Frontal cortex (tissue), 4 donors: ENCODE measurements at regions not wholly inside any gene's neighbourhood (a gene's known extent, or its start where the extent isn't known, plus 50 kb on each side); places are given as distances from the start of the nearest gene placed in this dataset. TPM values are rescaled to one million over a fixed set of nuclear protein-coding genes. Genes with fewer than 3 reads are reported as not detected.
"Not testable (repeated sequence)": the region's sequence is repeated elsewhere in the genome, so short reads cannot be mapped to it uniquely, and the experiment has no call there.

Experiments
- DNase-seq, 2 donors: peaks; one replicate each; pipeline ENCODE4 v3.0.0; 2012; ENCODE audit warnings: low spot score in 2 of 2
- FAIRE-seq: peaks from 2 replicates; lab custom pipeline; 2012; peaks lifted over from hg19 to GRCh38; lab: Jason Lieb, UNC
- small RNA-seq: library from RNA; depleted of rRNA; stranded (forward); fragments of <200 nt; gene quantifications from one replicate; pipeline ENCODE3, GENCODE V24; 2014
- donor health status: control.
- donor health status: control.
- donor health status: control.

DNA sequence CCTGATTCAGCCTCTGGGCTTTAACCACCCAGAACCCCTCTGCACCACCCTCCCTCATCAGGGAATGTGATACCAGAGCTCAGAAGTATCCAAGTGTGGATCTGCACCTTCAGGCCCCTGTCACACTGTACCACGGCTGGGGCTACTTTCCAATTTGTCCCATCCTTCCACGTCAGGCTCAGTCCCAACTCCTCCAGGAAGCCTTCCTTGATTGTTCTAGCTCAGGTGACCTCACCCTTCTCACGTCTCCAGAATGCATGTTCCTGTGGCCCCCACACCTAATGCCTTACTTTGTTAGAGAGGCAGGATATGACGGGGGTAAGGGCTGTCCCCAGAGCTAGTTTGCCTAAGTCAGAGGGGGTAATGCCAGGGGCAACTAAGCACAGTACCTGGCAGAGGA lies 134.3 kb downstream of the TFCP2L1 start:
- FAIRE-seq (no peak), DNase-seq (no peak)

DNA sequence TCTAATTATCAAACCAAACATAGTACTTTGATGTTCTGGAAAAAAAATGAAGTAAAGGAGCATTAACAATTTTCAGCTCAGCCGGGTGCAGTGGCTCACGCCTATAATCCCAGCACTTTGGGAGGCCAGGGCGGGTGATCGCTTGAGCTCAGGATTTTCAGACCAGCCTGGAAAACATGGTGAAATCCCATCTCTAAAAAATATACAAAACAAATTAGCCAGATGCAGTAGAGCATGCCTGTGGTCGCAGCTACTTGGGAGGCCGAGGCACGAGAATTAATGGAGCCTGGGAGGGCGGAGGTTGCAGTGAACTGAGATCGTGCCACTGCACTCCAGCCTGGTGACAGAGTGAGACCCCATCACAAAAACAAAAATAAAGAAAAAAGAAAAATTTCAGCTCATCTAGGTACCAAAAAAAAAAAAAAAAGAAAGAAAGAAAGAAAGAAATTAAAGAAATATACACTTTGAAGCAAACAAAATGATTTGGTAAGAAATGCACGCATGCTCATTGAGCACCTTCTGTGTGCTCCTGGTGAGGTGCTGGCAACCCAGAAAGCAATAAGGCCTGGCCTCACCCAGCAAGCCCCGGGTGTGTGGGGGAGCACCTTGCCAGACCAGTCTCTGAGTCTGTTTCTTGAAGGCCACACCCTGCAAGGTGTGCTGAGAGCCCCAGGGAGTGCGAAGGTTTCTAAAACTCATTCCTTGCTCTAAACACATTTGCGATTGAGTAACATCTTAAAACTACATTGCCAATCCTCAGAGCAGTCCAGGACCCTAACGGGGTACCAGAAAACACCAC lies 133.5 kb downstream of the TFCP2L1 start:
- FAIRE-seq (no peak), DNase-seq (no peak)

DNA sequence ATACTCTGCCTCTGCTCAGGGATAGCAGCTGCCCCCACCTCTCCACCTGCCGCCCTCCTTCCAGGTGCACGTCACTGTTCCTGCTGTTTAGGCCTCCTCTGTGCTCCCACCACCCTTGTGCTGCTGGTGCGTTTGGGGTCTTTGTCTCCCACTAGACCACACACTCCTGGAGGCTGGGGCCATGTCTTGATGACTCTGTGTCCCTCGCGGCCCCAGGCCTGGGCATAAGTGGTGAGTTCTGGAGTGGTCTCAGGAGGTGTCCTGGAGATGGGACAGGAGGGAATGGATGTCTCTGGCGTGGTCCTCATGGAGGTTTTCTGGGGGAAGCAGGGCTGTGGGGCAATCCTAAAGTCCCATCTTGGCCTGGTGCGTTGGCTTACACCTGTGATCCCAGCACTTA lies 132.1 kb downstream of the TFCP2L1 start:
- DNase-seq (no peak), FAIRE-seq (no peak)

GRCh38 chr2:121153516-121153915 lies 131.5 kb downstream of the TFCP2L1 start:
- DNase-seq (no peak), FAIRE-seq (no peak)

DNA sequence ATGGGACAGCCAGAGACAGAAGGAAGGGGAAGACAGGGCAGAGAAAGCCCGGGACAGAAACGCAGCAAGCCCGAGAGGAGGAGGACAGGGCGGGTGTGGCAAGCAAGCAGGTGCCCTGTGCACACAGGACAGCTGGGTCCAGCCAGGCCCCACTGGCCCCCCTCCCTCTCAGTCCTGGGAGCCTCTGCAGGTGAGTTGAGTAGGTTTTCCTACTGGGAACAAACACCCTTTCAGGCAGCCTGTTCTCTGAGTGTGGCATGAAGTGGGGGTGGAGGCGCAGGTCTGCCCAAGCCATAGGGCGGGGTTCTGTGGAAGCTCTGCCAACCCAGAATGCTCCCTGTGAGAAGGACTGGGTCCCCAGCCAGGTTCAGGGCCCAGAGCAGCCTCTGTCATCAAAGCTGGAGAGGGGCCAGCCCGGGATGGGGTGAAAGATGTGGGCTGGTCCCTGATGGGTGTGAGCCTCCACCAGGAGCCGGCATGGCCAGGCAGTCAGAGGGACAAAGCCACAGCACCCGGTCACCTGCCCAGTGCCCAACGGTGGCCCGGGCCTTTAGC lies 129.4 kb downstream of the TFCP2L1 start:
- DNase-seq (no peak), FAIRE-seq (no peak)

DNA sequence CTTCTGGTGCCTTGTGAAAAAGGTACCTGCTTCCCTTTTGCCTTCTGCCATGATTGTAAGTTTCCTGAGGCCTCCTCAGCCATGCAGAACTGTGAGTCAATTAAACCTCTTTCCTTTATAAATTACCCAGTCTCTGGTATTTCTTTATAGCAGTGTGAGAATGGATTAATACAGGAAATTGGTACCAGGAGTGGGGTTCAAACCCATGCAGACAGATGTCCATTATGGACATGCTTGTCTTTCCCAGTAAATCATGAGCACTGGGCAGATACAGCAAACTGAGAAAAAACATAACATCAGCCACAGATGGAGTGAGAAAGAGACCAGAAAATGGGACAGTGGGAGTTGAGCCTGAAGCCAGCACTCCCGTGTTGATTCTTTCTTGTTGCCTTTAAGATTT lies 127.5 kb downstream of the TFCP2L1 start:
- FAIRE-seq: not testable (repeated sequence)

GRCh38 chr2:121159291-121160071 lies 125.5 kb downstream of the TFCP2L1 start:
- FAIRE-seq (no peak), DNase-seq (no peak)

More for the DNA sequence above, 127.5 kb downstream of the TFCP2L1 start:
- DNase-seq: not testable (repeated sequence)

GRCh38 chr2:121160366-121160765 lies 124.6 kb downstream of the TFCP2L1 start:
- FAIRE-seq: no peak
- no peak for DNase-seq

DNA sequence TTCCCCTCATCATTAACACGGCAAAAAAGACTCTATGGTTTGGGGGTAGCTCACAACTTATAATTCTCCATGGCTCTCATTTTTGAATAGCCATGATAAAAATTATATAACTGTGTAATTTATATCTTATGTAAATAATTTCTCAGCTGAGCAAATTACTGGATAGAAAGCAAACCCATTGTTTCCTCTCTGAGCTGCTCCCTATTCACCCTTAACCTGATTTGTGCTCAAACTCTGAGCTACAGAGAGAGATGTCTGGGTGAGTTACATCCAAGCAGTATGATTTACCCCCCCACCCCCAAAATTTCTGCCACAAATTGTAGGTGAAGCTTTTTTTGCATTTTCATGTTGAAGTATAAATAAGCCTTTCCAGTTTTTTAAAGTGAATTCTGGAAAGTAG lies 123.7 kb downstream of the TFCP2L1 start:
- DNase-seq (no peak), FAIRE-seq (no peak)

GRCh38 chr2:121162893-121163292 lies 122.1 kb downstream of the TFCP2L1 start:
- no peak for DNase-seq
- FAIRE-seq: no peak

DNA sequence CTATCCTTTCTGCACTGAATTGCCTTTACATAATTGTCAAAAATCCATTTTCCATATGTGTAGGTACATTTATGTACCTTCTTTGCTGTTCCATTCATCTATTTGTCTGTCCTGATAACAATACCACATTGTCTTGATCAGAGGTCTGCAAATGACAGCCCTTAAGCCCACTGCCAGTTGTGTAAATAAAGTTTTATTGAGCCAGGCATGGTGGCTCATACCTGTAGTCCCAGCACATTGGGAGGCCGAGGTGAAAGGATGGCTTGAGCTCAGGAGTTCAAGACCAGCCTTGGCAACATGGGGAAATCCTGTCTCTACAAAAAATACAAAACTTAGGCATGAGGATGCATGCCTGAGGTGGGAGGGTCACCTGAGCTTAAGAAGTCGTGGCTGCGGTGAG lies 121.0 kb downstream of the TFCP2L1 start:
- no peak for FAIRE-seq
- DNase-seq: no peak

DNA sequence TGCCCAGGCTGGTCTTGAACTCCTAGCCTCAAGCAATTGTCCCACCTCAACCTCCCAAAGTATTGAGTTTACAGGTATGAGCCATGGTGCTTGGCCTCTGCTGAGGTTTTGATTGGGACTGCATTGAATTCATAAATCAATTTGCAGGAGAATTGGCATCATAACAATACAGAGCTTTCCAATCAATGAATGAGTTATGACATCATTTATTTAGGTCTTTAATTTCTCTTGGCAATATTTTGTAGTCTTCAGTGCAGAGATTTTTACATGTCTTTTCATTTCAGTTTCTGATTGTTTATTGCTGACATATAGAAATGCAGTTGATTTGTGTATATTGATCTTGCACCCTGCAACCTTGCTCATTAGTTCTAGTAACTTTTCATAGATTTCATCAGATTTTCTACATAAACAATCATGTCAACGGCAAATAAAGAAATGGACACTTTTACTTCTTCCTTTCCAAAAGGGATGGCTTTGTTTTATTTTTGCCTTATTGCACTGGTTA lies 119.9 kb downstream of the TFCP2L1 start:
- no peak for DNase-seq
- FAIRE-seq: no peak

Small RNAs in the stretch of these regions (small RNA-seq; reads per million reads assigned to genes)
- gene RF00019: not detected
